Keratinocyte (primary cell): ENCODE measurements at regions not wholly inside any gene's neighbourhood (a gene's known extent, or its start where the extent isn't known, plus 50 kb on each side); places are given as distances from the start of the nearest gene placed in this dataset.

Experiments
- DNase-seq: peaks from one replicate; pipeline ENCODE4 v3.0.0-alpha.2; 2011; ENCODE audit warnings: low read depth, missing footprints, low spot score
- FAIRE-seq: peaks from 2 replicates; lab custom pipeline; 2011; peaks lifted over from hg19 to GRCh38; lab: Jason Lieb, UNC
- H2AFZ ChIP-seq: 2 replicates; pipeline ENCODE4 v1.6.0; 2012; ENCODE audit warnings: low read length, control low read depth, inconsistent platforms; ENCODE audit not compliant: control insufficient read depth
- H3K27ac ChIP-seq: 2 replicates; pipeline ENCODE4 v1.5.1; 2011; ENCODE audit warnings: low read length; ENCODE audit not compliant: control insufficient read depth, insufficient read depth
- H3K27me3 ChIP-seq: 3 replicates; pipeline ENCODE4 v1.6.0; 2011; ENCODE audit warnings: low read length; ENCODE audit not compliant: control insufficient read depth, insufficient read depth; ENCODE audit errors: extremely low read depth
- H3K36me3 ChIP-seq, 2 experiments: 2 replicates in 1 of 2; 3 replicates in 1 of 2; pipeline ENCODE4 v1.5.1; 2011; ENCODE audit warnings: low read length in 2 of 2, mild to moderate bottlenecking in 1 of 2; ENCODE audit not compliant: control insufficient read depth in 2 of 2, insufficient read depth in 2 of 2; ENCODE audit errors: extremely low read depth in 1 of 2
- H3K4me1 ChIP-seq: 3 replicates; pipeline ENCODE4 v1.5.1; 2011; ENCODE audit warnings: low read length; ENCODE audit not compliant: control insufficient read depth, insufficient read depth; ENCODE audit errors: extremely low read depth
- H3K4me2 ChIP-seq: 3 replicates; pipeline ENCODE4 v1.6.0; 2011; ENCODE audit warnings: low read depth, low read length; ENCODE audit not compliant: control insufficient read depth, insufficient read depth; ENCODE audit errors: extremely low read depth
- H3K4me3 ChIP-seq, 3 experiments: fragments of 200-600 bp in 1 of 3; sonication (generic) in 1 of 3; 2 replicates in 2 of 3; 3 replicates in 1 of 3; pipeline ENCODE4 v1.5.1; 2011 to 2016; ENCODE audit warnings: low read length in 3 of 3, mild to moderate bottlenecking in 3 of 3, control low read depth in 2 of 3, inconsistent platforms in 1 of 3, low read depth in 1 of 3, mixed read lengths in 1 of 3, mixed run types in 1 of 3, moderate library complexity in 1 of 3; ENCODE audit not compliant: control insufficient read depth in 2 of 3, insufficient read depth in 2 of 3; ENCODE audit errors: extremely low read depth in 1 of 3
- H3K79me2 ChIP-seq: 2 replicates; pipeline ENCODE4 v1.6.0; 2012; ENCODE audit warnings: low read length; ENCODE audit not compliant: control insufficient read depth, insufficient read depth
- H3K9ac ChIP-seq: 3 replicates; pipeline ENCODE4 v1.6.0; 2011; ENCODE audit warnings: low read length; ENCODE audit not compliant: control insufficient read depth, insufficient read depth; ENCODE audit errors: extremely low read depth
- H3K9me1 ChIP-seq: 3 replicates; pipeline ENCODE4 v1.6.0; 2011; ENCODE audit warnings: low read length; ENCODE audit not compliant: control insufficient read depth, insufficient read depth; ENCODE audit errors: extremely low read depth
- H3K9me3 ChIP-seq: 2 replicates; pipeline ENCODE4 v1.5.1; 2012; ENCODE audit warnings: low read depth, low read length; ENCODE audit not compliant: control insufficient read depth
- H4K20me1 ChIP-seq: 3 replicates; pipeline ENCODE4 v1.6.0; 2011; ENCODE audit warnings: low read length; ENCODE audit not compliant: control insufficient read depth, insufficient read depth; ENCODE audit errors: extremely low read depth
- EZH2 ChIP-seq: IDR thresholded peaks from one replicate; pipeline ENCODE4 v1.6.1; 2012; ENCODE audit warnings: inconsistent platforms, mild to moderate bottlenecking, low read length, moderate library complexity
- dilution Hi-C: fragments of 300-500 bp; cut with MboI; formaldehyde crosslinking; loops from one replicate; pipeline ENCODE4 v1.7.0; 2020; ENCODE audit warnings: low sequenced_read_pairs; ENCODE audit not compliant: extremely low pct_ligation_motif_present
- TF ChIP-seq, protein P1 (sequence below), 3 experiments: IDR thresholded peaks in 1 of 3; conservative IDR thresholded peaks in 1 of 3; optimal IDR thresholded peaks in 1 of 3; 2 replicates in 2 of 3; 3 replicates in 1 of 3; pipeline versions ENCODE3 to v1.5.1; 2011; ENCODE audit warnings: low read length in 3 of 3, mild to moderate bottlenecking in 3 of 3, moderate library complexity in 2 of 3, control low read depth in 1 of 3, inconsistent platforms in 1 of 3; ENCODE audit not compliant: insufficient read depth in 2 of 3; ENCODE audit errors: extremely low read depth in 1 of 3

DNA sequence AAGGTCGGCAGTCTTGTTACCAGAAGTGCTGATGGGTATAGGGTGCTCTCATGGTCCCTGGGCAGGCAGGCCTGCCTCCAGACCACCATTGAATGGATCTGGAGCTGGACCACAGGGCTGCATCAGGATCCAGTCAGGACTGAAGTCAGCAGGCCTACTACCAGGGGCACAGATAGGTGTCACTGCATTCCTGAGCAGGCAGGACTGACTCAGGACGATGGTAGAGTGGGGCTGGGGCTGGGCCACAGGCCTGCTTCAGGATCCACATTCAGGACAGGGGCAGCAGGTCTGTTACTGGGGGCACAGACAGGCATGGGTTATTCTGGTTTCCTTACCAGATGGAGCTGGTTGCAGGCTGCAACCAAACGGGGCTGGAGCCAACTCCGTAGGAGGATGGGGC, 51.4 kb upstream of the MAP3K4 start:
- dilution Hi-C loops, result no loop called here
- no peak for FAIRE-seq
- H3K4me3 ChIP-seq, result no peak overlapping the region
- H3K27ac ChIP-seq, result no peak overlapping the region
- no peaks in the 10 kb centered on the region for H3K9me3 ChIP-seq
- no peak for DNase-seq
- no peaks in the 10 kb centered on the region for H3K27me3 ChIP-seq
- H3K4me2 ChIP-seq, result no peak overlapping the region
- H4K20me1 ChIP-seq, result no peaks in the 10 kb centered on the region
- no peaks in the 10 kb centered on the region for H3K36me3 ChIP-seq
- H3K9ac ChIP-seq, result no peak overlapping the region
- no peaks in the 10 kb centered on the region for H3K79me2 ChIP-seq
- no peaks in the 10 kb centered on the region for H3K9me1 ChIP-seq
- no peaks in the 10 kb centered on the region for H3K4me1 ChIP-seq
- TF ChIP-seq, protein P1, sequence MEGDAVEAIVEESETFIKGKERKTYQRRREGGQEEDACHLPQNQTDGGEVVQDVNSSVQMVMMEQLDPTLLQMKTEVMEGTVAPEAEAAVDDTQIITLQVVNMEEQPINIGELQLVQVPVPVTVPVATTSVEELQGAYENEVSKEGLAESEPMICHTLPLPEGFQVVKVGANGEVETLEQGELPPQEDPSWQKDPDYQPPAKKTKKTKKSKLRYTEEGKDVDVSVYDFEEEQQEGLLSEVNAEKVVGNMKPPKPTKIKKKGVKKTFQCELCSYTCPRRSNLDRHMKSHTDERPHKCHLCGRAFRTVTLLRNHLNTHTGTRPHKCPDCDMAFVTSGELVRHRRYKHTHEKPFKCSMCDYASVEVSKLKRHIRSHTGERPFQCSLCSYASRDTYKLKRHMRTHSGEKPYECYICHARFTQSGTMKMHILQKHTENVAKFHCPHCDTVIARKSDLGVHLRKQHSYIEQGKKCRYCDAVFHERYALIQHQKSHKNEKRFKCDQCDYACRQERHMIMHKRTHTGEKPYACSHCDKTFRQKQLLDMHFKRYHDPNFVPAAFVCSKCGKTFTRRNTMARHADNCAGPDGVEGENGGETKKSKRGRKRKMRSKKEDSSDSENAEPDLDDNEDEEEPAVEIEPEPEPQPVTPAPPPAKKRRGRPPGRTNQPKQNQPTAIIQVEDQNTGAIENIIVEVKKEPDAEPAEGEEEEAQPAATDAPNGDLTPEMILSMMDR (optimal IDR thresholded peaks at IDR 0.05 in 1 of 3, IDR thresholded peaks at IDR 0.05 in 1 of 3, conservative IDR thresholded peaks at IDR 0.05 in 1 of 3; ENCODE audit: extremely low read depth in 1 of 3, insufficient read depth in 2 of 3, low read length in 3 of 3), result no peak
- no peak for TF ChIP-seq EZH2
- no peak overlapping the region for H2AFZ ChIP-seq
